HS-5 (cell line): ENCODE measurements at regions not wholly inside any gene's neighbourhood (a gene's known extent, or its start where the extent isn't known, plus 50 kb on each side); places are given as distances from the start of the nearest gene placed in this dataset.
"Not testable (repeated sequence)": the region's sequence is repeated elsewhere in the genome, so short reads cannot be mapped to it uniquely, and the experiment has no call there.

Source experiments
- DNase-seq: peaks from one replicate; pipeline ENCODE4 v3.0.0-alpha.2; 2012; ENCODE audit warnings: low read depth

DNA sequence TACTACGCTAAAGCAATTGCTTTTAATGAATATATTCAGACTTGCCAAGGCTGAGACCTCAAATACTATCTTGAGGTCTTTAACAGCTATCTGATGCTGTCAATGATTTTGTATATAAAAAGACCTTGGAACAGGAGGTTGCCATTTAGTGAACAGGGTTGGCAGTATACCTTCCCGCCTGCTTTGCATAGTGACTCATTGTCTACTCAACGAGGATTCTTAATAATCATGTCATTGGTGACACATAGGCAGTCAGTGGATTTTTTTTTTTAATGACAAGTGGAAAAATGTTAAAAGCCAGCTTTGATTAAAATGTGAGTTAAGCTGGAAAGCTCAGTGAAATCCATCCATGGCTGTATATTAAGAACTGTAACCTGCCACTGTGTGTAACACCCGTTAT, 164.0 kb downstream of the ASMT start:
- DNase-seq, result no peak

DNA sequence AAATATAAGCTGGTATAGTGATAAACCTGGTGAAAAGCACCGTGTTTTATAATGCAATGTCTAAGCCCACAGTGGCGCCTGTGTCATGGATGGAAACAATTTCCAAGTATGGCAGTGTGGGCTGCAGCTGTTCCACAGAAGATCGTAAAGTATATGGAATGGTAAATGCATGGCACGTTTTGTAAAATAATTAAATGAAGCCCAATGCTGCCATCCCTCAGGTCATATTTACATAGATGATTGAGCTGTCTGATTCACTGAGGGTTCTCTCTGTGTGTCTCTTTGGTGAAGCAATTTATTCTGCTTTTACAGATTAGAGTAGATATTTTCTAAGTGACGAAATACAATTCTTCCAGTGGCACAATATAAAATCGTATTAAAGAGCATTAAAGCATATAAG, 164.8 kb downstream of the ASMT start:
- DNase-seq, result no peak

DNA sequence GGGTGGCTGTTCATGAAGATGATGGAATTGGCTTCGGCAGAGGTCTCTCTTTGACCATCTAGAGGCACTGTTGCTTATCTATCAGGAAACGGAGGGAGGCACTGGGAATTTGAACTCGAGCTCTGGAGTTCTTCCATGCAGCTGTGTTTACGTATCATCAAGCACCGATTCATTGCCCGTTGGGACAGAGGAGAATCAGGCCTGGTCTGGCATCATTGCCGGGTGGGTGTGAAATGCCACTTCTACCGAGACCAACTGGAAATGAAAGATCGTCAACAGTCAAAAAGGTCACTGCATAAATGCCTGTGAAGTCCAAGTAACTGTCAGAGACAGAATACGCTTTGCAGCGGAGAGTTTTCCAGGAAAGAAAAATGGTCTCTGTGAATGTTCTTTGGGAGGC, 166.9 kb downstream of the ASMT start:
- DNase-seq, result no peak

- DNase-seq, result no peak
Observed at GRCh38 chrX:1784773-1785172, 169.9 kb downstream of the ASMT start.

DNA sequence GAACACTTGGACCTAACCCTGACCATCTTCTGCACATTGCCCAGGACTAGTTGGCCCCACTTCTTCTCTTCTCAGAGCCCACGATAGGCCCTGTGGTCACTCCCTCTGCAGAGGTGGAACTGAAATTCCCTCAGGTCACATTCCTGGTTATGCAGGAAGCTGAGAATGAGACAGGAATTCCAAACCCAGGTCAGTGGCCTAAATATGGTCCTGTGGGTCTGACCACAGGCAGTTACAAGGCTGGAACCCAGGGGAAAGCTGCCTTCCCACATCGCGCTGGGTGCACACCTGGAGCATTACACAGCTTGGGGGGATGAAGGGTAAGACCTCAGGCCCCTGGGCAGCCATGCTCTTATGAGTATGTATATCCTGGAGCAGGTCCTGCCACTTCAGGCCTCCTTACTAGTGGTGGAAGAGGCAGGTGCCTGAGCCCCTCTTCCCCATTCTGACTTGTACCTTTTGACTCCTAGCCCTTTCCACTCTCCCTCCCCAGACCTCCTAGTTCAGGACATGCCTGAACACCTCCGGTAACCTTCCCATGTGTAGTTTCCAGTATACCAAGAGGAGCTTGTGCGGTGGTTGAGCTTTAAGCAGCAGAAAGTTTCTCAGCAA, 173.5 kb downstream of the ASMT start:
- DNase-seq, result no peak

GRCh38 chrX:1792636-1793035, 177.8 kb downstream of the ASMT start:
- DNase-seq, result no peak

- no peak for DNase-seq
Observed at GRCh38 chrX:1794586-1794985, 179.7 kb downstream of the ASMT start.

DNA sequence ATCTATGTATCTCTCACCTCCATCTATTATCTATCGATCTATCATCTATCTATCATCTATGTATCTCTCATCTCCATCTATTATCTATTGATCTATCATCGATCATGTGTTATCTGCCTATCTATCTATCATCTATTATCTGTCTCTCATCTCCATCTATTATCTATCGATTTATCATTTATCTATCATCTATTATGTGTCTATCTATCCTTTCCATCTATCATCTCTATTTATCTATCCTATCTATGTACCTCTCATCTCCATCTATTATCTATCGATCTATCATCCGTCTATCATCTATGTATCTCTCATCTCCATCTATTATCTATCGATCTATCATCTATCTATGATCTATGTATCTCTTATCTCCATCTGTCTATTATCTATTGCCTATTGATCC, 188.1 kb downstream of the ASMT start:
- no peak for DNase-seq

DNA sequence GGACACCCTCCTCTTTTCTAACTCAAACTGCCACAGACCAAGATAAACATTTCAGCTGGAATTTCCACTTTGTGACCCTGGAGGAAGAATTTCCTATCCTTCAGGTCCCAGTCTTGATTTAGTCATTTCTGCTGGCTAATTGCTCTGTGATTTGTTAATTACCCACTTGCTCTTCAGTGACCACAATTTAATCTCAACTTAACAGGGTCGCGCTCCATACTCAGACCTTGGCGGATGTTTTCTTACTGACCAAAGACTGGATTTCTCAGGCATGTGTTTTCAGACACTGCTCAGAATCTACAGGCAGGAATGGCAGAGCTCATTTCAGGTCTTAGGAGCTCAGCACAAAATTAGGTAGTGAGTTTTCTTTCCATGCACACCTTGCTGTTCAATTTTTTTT, 188.9 kb downstream of the ASMT start:
- DNase-seq, result no peak

DNA sequence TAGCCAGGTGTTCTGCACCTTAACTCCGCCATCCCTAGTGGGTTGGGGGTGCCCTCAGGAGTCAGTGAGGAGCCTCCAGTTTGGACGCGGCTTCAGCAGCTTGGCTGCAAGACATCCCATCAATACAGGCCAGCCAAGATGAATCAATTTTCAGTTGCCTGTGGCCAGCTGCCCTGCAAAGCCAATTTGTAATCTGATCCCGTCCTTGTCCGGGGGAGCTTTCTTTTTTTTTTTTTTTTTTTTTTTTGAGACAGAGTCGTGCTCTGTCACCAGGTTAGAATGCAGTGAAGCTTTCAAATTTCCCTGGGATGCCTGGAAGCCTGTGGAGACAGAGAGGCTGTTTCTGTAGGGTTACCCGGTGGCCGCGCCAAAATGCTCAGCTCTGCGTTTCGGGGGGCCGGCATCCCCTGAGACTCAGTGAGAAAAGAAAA, 192.5 kb downstream of the ASMT start:
- DNase-seq, result no peak

GRCh38 chrX:1809581-1809980, 194.7 kb downstream of the ASMT start:
- no peak for DNase-seq

DNA sequence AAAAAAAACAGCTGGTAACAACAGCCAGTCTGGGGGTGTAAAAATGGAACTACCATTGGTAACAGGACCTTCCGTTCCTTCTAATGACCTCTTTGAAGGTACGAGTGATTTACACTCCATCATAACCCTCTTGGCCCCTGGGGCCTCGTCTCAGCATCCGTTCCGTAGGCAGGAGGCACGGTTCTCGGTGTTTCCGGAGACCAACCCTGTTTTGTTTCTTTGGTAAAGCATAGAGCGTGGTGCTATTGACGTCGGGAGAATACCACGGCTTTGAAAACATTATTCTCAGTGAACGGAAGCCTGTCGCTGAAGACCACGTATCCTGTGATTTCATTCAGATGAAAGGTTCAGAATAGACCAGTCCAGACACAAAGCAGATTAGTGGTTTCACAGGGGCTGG, 198.9 kb downstream of the ASMT start:
- DNase-seq, result no peak

DNA sequence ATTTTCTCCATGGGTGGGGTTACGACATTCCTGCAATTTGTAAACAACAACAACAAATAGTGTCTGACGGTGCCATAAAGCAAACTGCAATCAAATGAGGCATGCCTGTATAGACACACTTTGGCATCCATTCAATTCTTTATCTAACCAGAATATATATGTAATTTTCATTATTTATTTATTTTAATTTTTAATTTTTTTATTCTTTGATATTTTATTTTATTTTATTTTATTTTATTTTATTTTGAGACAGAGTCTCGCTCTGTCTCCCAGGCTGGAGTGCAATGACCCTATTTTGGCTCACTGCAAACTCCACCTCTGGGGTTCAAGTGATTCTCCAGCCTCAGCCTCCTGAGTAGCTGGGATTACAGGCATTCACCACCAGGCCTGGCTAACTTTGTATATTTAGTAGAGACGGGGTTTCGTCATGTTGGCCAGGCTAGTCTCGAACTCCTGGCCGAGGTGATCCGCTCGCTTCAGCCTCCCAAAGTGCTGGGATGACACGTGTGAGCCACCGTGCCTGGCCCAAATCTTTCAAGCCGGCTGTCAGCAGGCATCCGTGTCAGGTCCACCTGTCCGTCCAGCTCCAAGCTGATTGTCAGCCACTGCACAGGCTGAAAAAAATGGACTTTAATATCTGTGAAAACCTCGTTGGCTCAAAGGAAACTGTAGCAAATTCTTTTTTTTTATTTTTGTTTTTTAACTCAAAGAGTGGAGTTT, 200.8 kb downstream of the ASMT start:
- no peak for DNase-seq

DNA sequence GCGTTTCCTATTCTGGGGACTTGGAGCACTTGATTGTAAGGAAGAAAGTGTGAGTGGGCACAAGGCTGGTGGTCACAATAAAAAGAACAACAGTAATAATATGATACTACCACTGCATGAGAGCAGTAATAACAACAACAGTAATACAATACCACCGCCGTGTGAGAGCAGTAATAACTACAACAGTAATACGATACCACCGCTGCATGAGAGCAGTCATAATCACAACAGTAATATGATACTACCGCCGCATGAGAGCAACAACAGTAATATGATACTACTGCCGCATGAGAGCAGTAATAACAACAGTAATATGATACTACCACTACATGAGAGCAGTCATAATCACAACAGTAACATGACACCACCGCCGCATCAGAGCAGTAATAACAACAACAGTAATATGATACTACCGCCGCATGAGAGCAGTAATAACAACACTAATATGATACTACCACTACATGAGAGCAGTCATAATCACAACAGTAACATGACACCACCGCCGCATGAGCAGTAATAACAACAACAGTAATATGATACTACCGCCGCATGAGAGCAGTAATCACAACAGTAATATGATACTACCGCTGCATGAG, 201.6 kb downstream of the ASMT start:
- DNase-seq, result not testable (repeated sequence)

DNA sequence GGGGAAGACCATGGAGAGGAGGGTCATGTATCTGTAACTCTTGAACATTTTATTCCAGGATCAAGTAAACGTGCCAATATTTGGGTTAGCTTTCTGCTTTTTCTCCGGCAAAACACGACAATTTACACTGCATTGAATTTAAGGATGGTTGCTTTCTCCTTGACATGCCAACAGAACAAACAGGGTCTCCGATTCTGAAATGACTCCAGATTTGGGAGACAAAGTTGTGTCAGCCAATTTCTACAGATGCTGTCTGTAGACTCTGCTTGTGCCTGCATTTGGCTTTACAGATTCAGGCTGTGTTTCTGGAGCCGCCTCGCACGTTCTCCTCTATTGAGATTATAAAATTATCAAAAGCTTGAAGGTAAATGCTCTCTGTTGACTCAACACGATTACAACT, 207.0 kb downstream of the ASMT start:
- no peak for DNase-seq

DNA sequence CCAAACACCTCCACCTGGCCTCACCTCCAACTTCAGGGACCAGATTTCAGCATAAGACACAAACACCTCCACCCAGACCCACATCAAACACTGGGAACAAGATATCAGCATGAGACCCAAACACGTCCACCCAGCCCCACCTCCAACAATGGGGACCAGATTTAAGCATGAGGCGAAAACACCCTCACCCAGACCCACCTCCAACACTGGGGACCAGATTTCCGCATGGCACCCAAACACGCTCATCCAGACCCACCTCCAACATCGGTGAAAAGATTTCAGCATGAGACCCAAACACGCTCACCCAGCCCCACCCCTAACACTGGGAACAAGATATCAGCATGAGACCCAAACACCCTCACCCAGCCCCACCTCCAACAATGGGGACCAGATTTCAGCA, 210.0 kb downstream of the ASMT start:
- no peak for DNase-seq

DNA sequence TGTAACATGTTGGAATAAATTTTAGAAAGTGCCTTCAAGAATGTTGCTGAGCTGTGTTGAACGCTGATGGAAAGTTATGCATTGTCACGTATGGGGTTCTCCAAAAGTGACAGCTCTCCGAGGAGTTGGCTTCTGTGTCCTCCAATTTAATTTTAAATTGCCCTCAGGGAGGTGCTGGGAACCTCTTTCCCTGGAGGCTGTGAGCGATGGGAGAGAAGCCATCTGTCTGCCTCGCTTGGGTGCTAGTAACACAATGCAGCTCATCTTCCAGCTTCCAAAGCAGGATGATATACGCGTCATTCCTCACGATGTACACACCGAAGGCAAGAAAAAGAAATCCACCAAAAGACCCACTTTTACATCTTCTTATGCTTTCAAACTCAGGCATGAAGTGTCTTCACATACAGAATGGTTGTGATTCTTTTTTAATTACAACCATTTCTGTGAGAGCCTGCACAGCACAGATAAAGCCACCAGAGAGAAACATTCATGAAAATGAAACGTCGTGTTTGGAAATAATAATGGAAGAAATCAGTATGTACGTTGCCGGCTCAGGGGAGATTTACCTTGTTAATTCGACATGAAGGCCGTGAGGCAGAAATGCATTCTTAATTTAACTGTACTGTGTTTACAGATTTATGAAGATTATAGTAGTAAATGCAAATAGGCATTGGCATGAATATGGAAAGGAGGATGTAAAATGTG, 218.9 kb downstream of the ASMT start:
- no peak for DNase-seq

DNA sequence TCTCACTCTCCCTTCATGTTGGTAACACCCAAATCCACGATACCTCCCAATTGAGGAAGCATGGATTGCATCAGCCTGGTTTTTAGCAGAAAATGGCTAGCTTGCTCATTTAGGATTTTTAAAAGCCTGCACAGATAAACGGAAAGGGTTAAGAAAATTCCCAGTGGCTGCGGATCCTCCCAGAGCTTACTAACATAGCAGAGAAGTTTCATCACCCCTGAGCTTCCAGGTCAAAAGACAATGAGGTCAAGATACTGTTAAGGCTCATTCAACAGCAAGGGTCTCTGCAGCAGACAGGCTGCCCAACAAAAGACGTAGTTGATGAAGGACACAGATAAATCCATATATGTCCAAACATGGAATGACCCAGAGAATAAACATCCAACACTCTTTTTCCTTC, 220.2 kb downstream of the ASMT start:
- DNase-seq, result no peak

DNA sequence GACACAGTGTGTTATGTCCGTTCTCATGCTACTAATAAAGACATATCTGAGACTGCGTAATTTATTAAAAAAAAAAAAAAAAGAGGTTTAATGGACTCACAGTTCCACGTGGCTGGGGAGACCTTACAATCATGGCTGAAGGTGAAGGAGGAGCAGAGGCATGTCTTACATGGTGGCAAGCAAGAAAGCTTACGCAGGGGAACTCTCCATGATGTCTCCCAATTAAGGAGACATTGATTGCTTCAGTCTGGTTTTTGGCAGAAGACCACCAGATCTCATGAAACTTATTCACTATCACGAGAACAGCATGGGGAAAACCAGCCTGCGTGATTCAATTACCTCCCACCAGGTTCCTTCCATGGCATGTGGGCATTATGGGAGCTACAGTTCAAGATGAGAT, 221.8 kb downstream of the ASMT start:
- no peak for DNase-seq

DNA sequence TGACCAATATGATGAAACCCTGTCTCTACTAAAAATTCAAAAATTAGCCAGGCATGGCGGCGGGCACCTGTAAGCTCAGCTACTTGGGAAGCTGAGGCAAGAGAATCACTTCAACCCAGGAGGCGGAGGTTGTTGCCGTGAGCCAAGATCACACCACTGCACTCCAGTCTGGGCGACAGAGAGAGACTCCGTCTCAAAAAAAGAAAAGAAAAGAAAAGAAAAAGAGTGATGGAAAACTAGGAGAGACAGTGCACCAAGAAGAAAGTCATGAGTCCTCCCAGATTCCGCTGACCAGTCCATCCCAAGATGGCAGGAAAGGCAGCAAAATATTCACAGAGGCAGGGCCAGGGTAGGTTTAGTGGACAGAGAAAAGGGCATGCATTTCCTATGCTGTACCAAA, 226.9 kb downstream of the ASMT start:
- no peak for DNase-seq

- not testable (repeated sequence) for DNase-seq
Observed at GRCh38 chrX:1847000-1847399, 232.1 kb downstream of the ASMT start.

GRCh38 chrX:1847790-1848189, 232.9 kb downstream of the ASMT start:
- not testable (repeated sequence) for DNase-seq

DNA sequence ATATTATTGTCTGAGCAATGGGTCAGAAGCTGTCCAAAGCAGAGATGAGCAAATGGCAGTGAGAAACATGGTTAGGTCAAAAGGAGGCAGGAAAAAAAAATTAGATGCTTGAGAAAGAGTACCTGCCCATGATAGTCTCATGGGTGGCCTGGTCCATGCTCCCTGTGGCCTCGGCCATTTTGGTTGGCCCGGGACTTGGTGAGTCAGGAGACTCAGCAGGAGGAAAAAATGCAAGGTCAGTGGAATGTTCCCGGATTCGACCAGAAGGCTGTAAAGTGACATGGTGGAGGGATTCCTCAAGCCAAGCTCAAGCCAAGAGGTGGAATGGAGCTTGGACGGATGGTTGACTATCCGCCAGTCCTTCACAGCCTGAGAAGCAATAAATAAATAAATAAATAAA, 236.7 kb downstream of the ASMT start:
- DNase-seq, result no peak
